ENCODE measurements at regions not wholly inside any gene's neighbourhood (a gene's known extent, or its start where the extent isn't known, plus 50 kb on each side); places are given as distances from the start of the nearest gene placed in this dataset.

- TF ChIP-seq, protein P1, sequence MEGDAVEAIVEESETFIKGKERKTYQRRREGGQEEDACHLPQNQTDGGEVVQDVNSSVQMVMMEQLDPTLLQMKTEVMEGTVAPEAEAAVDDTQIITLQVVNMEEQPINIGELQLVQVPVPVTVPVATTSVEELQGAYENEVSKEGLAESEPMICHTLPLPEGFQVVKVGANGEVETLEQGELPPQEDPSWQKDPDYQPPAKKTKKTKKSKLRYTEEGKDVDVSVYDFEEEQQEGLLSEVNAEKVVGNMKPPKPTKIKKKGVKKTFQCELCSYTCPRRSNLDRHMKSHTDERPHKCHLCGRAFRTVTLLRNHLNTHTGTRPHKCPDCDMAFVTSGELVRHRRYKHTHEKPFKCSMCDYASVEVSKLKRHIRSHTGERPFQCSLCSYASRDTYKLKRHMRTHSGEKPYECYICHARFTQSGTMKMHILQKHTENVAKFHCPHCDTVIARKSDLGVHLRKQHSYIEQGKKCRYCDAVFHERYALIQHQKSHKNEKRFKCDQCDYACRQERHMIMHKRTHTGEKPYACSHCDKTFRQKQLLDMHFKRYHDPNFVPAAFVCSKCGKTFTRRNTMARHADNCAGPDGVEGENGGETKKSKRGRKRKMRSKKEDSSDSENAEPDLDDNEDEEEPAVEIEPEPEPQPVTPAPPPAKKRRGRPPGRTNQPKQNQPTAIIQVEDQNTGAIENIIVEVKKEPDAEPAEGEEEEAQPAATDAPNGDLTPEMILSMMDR (IDR thresholded peaks at IDR 0.05) = no peak
- TF ChIP-seq ZFX (IDR thresholded peaks at IDR 0.05; ENCODE audit: borderline replicate concordance) = no peak
Observed at GRCh38 chr5:38163636-38164237, 94.6 kb upstream of the EGFLAM start.

All from 22Rv1 (cell line).